ENCODE measurements at regions not wholly inside any gene's neighbourhood (a gene's known extent, or its start where the extent isn't known, plus 50 kb on each side); places are given as distances from the start of the nearest gene placed in this dataset.

DNA sequence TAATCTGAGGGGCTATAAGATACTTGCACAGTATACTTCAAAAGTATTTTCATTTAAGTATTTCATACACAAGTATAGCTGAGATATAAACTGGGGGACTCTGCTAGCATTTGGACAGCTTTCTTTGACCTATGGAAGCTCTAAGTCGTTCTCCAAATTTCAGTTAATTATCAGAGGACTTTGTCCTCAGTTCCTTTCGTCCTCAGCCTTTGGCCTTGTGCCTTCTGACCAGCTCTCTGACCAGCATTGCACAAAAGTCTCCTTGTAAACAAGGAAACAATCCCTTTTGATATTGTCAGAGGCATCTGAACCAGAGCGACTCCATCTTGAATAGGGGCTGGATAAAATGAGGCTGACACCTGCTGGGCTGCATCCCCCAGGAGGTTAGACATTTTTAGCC, 464.0 kb upstream of the FAM241A start:
- DNase-seq, result no peak

DNA sequence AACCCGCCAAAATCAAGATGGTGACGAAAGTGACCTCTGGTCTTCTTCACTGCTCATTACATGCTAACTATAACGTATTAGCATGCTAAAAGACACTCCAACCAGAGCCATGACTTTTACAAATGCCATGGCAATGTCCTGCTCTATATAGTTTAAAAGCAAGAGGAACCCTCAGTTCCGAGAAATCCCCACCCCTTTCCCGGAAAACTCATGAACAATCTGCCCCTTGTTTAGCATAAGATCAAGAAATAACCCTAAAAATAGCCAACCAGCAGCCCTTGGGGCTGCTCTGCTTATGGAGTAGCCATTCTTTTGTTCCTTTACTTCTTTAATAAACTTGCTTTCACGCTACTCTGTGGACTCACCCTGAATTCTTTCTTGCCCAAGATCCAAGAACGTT, 463.5 kb upstream of the FAM241A start:
- DNase-seq, result no peak

DNA sequence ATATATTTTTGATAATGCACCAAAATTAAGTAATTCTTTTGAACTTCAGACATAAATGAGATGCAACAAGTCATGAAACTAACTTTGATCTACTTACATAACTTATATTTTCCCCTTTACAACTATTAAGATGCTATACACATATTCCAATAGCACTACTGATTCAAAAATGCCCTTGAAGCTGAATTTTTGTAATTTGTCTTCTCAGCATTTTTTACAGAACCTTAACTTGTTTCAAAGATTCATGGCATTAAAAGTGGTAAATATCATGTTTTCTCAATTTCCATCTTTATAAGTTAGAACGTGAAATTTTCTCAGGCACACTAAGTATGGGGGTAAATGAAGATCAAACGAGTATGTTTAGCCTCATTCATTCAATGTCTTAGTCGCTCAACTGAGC, 460.0 kb upstream of the FAM241A start:
- DNase-seq, result no peak

DNA sequence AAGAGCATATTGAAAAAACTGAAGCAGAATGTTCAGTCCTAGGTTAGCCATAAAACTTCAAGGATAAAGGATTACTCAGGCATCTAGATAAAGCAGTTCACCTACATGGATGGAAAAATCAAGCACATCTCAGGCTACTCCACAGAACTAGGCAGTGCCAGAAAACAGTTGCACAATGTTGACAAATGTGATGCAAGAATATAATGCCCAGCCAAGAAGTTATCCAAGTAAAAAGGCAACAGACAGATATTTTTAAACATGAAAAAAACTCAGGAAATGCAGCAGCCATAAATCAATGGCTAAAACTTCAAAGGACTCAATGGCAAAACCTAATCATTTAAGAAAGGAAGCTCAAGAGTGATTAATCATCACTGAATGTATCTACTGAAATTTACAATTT, 456.0 kb upstream of the FAM241A start:
- no peak for DNase-seq

DNA sequence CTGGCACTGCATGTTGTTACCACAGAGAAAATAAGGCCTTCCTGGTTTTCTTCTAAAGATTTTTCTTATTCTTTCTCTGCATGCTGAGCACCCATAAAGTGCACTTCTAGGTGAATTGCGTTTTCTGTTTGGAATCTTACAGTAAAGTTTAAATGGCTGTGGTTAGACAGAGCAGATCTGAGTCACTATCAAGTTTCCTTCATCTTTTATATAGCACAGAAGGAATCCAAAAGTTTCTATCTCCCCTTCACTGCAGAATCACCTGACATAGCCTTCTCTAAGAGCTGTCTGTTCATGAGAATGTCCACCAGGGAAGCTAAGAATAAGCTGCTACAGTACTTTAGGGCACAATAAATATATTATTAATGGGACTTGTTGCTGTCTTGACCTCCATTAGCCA, 455.5 kb upstream of the FAM241A start:
- DNase-seq, result no peak

DNA sequence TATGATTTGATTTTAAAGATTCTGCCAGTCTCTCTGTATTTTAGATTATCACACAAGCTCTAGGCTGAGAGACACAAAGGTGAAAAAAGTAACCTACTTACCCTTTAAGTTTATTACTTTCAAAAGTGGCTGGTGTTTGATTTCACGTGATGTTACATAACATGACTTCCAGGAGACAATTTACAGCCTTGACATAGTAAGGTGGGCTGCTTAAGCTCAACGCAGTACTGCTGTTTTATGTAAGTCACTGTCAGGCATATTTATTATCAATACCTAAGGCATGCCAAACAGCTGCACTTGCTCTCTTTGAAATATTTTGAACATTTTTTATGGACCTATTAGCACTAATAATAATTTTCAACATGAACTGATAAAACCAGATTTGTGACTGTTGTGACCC, 451.5 kb upstream of the FAM241A start:
- DNase-seq, result no peak

DNA sequence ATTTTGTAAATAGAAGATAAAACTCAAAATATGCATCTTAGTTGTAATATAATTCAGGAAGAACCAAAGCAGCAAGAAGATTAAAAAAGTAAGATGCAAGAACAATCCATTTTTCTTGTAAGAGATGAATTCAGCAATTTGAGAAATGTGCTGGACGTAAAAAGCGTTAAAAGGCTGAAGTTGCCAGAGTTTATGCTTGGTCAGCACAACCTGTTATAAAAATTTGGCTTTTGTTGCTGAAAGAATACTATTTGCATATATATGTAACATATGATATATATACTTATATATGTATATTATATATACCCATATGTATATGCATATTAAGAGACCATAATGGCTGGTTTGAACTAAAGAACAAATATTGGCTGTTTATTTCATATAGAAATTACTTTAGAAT, 449.6 kb upstream of the FAM241A start:
- DNase-seq, result no peak

DNA sequence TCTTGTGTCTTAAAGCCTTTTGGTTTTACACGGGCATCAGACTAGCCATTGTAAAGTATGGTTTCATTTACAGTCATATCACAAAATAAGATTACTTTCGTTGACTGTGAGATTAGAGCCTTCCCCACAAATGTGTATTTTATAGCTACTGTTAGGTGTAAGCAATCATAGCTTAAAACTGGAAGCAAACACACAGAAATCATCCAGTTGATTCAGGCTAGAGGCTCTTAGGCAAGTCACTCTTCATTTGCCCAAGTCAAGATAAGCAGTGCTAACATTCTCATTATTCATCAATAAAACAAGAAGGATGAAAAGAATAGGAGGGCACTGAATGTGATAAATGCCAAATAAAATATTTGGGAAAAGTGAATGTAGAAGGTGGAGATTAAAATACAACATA, 448.7 kb upstream of the FAM241A start:
- DNase-seq, result no peak

DNA sequence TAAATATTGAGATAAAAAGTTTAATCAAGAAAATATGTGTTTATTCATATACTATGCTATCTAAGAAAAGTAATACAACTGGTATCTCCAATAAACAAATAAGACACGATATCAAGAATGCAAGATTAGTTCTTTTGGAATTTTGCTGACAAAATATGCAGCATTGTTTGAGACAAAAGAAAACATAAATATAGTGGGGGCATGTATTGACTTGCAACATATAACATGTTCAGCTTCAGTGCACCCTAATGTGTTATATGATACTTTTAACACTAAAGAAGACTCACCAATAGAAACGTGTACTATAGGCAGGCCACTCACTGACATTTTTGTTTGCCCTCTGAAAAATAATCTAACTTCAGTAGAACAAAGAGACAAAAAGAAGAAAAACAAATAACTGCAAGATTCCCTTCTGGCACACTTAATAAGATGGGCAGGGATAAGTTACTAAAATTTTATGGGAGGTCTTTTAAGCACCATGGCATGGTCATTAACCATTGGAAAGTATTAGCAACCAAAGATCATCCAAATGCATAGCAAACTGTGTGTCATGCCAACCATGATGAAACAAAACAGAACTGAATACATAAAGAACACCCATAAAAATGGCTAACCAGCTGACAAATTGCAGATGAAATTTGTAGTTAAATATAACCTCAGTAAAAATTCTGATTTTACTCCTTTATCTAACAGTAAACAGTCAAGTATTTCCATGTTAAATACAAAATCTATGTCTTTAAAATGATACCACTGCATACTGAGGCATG, 447.9 kb upstream of the FAM241A start:
- DNase-seq, result no peak

DNA sequence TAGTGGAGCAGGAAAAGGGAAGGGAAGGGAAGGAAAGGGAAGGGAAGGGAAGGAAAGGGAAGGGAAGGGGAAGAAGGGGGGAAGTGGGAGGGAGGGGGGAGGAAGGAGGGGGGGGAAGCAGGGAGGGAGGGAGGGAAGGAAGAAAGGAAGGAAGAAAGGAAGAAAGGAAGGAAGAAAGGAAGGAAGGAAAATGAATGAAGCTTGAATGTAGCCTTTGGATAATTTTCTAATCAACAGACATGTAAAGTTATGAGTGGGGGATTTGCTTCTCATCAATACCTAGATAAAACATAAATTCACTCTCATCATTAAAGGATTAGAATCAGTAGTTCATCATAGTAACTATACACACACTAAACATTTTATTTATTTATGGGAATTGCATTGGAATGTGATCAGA, 446.9 kb upstream of the FAM241A start:
- no peak for DNase-seq

DNA sequence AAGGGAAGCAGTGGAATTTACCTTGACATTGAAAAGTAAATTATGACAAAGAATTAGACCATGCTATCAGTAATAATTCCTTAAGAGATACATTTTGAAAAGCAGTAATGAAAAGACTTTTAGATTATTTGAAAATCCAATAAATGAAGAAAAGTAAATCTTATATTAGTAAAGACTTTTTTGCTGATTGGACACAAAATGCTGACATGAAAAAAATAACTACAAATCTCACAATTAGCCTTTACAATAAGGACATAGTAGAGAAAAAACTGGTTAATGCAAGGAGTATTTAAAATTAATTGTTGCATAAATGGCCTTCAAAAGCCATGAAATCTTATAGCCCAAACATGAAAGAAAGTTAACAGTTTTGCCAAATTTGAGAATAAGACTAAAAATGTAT, 446.1 kb upstream of the FAM241A start:
- DNase-seq, result no peak

DNA sequence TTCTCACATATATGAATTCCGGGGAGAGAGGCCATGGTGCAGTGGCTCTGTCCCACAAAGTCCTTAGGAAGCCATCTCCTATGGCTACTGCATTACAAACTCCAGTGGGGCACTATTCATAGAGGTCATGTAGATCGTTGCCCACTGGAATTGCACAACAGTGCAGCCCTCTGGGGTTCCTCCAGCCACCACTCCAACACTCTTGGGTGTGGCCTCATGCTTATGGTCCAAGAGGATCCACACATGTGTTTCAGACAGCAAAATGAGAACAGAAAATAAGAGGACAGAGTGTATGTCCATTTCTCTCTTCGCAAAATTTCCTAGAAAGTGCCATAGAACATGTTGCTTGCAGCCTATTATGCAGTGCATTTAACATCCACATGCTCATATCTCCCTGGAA, 444.2 kb upstream of the FAM241A start:
- no peak for DNase-seq

DNA sequence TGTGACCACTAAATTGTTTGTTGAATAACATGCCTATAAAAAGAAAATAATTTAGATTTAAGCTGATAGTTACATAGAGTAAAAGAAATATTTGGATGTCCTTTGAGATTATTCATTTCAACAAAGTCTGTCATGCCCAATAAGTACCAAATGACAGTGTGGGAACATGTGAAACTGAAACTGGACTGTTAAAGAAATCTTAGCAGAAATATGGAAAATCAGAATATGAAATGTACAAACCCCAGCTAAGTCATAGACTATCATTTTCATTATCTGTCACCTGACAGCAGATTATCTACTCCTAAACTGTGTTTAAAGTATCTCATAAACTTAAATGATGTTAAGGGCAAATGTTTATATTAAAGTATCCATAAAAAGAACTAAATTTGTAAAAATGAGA, 437.8 kb upstream of the FAM241A start:
- no peak for DNase-seq

DNA sequence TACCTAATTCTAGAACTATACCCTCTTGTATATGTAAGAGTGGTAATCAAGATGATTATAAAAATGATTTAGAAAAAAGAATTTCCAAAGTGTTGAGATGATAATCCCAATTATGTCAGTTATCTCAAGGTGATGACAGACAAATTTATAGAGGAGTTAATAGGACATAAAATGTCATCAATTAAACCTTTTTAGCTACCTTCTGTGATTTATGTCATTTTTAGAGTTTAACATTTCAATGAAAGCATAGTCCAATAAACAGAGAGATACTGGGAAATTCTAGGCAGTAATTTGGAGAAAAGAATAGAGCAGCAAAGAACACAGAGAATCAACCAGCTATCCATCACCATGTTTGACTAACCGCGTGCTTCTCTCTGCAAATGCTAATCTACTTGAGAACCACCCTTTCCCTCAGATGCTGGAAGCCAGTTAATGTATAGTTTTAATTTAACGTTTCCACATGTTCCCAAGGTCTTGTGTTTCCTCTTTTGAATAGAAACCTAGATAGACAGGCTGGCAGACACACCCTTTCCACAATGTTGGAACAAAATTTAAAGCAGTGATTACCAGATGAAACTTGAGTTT, 433.1 kb upstream of the FAM241A start:
- DNase-seq, result no peak

DNA sequence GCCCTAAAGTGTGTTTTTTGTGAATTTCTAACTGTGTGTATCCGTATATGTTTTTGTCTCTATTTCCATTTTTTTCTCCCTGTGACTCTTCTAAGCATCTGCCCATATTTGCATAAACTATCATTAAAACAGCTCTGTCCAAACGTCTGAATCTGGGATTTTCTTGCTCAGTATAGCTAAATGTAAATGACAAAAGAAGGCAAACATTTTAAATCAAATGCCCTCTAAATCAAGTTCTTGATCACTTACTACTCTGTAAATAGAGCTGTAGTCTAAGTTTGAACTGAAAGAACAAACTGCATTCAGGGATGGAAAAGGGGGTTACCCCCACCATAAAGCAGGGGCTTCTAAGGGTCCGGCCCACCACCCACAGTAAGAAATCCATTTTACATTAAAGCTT, 432.0 kb upstream of the FAM241A start:
- no peak for DNase-seq

DNA sequence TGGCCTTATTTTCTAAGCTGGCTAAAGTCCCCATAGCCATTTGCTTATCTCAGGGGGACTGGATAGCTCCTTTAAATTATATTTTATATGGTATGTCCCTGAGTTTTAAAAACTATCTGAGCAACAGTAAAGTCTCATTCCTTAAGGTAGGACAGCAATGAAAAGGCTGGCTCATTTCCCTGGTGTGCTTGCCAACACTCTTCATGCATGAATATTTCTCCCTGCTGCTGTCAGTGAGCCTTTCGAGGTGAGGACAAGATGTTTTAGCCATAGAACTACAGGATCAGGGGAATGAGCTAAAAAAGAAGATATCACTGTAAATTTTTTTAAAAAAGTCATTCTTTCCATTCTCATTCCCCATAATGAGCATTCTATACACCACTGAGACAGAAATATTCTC, 427.3 kb upstream of the FAM241A start:
- no peak for DNase-seq

DNA sequence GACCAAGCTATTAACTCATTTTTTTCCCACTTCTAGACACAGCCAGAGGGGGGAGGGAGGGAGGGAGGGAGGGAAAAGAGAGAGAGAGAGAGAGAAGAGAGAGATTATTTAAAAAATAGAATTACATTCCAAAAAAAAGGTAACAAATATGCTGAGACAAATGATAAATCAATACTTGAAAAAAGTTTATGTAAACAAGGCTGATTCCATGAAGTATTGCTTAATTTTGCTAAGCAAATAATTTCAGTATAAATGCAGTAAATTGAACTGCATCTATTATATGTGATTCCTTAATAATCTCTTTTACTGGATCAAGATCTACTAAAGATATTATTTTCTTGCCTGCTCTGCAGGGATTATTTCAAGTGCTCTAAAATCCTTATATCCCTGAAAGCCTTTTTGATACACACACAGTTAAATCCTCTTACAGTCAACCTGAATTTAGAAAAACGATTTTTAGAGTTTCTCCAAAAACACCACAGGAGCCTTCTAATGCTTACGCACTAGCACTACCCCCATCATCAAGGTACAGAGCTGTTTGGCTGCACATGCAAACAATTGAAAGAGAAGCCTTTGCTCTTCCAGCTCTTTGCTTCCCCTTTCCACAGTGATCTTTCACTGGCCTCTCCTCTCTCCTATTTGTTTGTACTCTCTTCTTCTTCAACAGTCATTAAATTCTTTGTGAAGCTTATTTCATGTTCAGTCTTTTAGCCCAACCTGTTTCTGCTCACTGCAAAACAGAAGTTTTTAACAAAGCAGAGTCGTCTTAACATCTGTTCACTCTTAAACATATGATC, 426.3 kb upstream of the FAM241A start:
- no peak for DNase-seq

DNA sequence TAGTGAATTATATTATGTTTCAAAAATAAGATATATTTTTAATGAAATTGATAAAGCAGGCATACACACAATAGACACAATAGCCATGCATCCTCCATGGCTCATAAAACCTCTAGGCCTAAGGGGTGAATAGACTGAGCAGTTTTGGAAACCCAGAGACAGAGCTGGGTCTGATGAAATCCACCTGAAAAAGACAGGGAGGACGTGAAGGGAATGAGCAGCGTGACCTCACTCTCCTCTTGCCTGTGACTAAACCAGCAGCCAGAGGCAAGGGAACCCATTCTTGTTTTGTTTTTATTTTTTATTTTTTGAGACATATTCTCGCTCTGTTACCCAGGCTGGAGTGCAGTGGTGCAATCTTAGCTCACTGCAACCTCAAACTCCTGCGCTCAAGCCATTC, 424.4 kb upstream of the FAM241A start:
- no peak for DNase-seq

DNA sequence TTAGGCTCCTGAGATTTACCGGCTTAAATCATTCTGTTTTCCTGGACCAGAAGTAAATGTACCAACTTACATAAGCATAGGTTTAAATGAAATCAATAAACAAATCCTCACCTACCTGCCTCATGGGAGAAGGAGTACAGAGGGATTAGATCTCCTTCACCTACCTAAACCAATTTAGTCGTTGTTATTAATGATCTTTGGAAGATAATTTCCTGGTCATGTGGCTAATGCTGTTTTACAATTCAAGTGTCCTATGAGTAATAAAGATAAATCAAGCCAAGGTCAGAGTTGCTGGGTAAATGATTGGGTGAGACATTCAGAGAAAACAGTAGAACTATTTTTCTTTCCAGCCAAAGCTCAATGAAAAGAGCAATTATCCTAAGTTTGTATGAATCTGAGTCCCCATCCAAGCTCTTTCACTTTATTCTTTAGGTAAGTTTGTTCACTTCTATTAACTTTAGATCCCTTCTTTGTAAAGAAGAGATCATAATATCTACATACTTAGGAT, 423.0 kb upstream of the FAM241A start:
- DNase-seq, result no peak

DNA sequence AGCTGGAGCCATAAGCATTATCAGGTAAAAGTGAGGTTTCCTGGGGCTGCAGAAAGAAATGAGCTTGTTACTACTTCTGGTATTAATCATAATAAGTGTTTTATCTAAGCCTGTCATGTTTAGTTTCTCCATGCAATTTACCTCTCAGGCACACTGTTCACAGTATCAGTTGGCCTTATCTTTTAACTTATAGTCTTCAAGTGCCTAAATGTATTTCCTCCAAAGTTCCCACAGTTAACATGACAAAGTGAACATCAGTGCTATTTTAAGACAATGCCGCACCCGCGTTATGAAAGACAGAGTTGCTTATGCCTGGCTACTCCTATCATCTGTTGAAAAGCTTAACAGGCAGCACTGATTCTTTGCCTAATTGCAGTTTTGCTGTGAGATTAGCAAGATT, 408.7 kb upstream of the FAM241A start:
- no peak for DNase-seq

DNA sequence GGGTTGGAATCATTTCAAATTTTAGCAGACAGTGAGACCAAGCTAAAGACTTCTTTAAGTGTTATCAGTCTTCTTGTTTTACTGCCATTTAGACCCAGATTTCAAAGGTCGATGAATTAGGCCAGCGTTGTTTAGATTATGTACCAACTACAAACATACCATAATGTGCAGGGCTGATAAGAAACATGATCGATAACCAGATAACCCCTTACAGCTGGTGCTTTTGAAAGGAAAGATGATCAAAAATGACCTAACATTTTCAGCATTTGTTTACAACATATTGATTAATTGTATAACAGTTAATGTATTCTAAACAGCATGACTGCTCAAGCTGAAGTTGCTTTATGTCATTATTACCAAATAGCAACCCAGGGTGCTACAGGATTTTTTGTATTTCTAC, 400.4 kb upstream of the FAM241A start:
- DNase-seq, result no peak

DNA sequence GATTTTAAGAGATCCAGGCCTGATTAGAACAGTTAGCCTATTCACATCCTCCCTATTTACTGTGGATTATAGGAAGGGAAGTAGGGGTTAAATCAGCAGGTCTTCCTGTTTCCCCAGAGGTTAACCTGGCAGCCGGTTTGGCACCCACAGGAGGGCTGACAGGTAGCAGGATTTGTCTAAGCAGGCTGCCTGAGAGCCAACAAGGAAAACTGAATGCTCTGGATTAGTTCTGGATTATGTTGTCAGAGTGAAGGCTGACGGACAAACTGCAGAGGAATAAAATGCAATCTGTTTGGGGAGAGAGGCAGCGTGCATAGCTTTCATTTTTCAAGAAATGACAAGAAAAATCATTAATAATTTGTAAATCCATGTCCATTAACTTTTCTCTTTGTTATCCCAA, 397.1 kb upstream of the FAM241A start:
- DNase-seq, result no peak

DNA sequence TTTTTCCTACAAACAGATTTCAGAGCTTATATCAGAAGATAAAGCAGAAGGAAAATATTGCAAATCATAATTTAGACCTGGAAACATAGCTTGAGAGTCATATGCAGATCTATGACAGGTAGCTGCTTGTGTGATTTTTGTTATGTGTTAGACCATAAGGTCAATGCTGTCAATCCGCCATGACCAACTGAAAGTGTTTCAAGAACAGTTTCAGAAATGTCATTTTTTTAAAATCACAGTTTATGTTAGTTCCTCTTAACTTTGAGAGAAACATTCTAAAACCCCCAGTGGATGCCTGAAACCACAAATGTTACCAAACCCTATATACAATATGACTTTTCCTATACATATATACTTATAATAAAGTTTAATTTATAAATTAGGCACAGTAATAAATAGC, 391.3 kb upstream of the FAM241A start:
- no peak for DNase-seq

DNA sequence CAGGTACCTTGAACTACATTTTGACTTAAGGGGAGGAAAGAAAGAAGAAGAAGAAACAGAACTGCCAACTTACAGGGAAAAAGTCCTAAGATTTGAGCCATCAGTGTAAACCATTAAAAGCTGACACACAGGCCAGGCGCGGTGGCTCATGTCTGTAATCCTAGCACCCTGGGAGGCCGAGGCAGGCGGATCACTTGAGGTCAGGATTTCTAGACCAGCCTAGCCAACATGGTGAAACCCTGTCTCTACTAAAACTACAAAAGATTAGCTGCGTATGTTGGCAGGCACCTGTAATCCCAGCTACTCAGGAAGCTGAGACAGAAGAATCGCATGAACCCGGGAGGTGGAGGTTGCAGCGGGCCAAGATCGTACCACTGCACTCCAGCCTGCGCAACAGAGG, 389.7 kb upstream of the FAM241A start:
- DNase-seq, result no peak

Data from NCI-H2171 (cell line).